Gastrocnemius medialis (tissue), 4 donors: ENCODE measurements at regions not wholly inside any gene's neighbourhood (a gene's known extent, or its start where the extent isn't known, plus 50 kb on each side); places are given as distances from the start of the nearest gene placed in this dataset.

Source experiments
- CTCF ChIP-seq, 5 experiments: fragments of 450-650 bp in 3 of 5; fragments of 200-600 bp in 2 of 5; sonication (generic) in 2 of 5; IDR thresholded peaks in 4 of 5; conservative IDR thresholded peaks in 1 of 5; 1 replicate in 4 of 5; 2 replicates in 1 of 5; pipeline ENCODE4 v1.5.1; 2016 to 2019; ENCODE audit warnings: antibody characterized with exemption in 5 of 5, mild to moderate bottlenecking in 3 of 5, moderate library complexity in 3 of 5
- POLR2A ChIP-seq, 2 donors: fragments of 450-650 bp; IDR thresholded peaks; one replicate each; pipeline ENCODE4 v1.6.1; 2017; ENCODE audit warnings: antibody characterized with exemption in 2 of 2, mild to moderate bottlenecking in 2 of 2, moderate library complexity in 2 of 2

DNA sequence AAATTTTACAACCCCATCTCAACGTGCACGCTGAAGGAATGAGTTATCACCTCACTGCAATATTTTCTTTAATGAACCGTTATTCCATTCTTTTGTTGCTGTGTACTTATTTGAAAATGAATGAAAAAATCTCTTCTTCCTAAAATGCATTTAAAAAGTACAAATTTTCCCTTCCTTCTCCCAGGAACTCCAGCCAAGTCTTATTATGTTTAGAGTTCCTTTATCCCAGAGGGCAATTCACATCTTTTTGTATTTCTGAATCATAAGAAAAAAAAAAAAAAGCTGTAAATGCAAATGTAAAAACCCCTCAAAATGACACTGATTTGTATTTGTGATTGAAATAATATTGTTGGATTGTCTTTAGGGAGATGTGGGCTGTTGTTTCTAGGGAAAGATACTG, 2194.3 kb upstream of the CELF4 start:
- TF ChIP-seq CTCF (IDR thresholded peaks at IDR 0.05 in 4 of 5, conservative IDR thresholded peaks at IDR 0.05 in 1 of 5) (no peak), POLR2A (IDR thresholded peaks at IDR 0.05) (no peak)
